GM21529 (cell line): ENCODE measurements at regions not wholly inside any gene's neighbourhood (a gene's known extent, or its start where the extent isn't known, plus 50 kb on each side); places are given as distances from the start of the nearest gene placed in this dataset.

Experiments
- ATAC-seq: cut with Tn5 transposase; IDR thresholded peaks from one replicate; pipeline ENCODE4 v1.9.1; 2021; ENCODE audit not compliant: unreplicated experiment

DNA sequence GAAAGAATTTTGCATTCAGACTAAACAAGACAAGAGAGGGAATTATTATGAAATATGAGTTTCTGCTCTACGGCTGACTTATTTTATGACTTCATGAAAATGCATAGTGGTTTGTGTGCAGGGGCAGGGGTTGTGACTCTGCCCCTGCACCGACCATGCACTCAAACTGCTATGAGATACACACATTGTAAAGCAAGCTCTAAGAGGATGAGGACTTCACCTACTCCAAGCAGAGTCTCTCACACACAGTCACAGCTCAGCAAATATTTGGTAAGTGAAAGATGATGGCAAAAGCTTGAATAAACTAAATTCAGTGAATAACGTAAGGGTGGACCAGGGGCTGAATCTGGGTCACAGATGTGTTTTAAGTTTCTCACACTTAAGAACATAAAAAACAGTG, 542.9 kb downstream of the PRELID2 start:
- ATAC-seq: no peak

DNA sequence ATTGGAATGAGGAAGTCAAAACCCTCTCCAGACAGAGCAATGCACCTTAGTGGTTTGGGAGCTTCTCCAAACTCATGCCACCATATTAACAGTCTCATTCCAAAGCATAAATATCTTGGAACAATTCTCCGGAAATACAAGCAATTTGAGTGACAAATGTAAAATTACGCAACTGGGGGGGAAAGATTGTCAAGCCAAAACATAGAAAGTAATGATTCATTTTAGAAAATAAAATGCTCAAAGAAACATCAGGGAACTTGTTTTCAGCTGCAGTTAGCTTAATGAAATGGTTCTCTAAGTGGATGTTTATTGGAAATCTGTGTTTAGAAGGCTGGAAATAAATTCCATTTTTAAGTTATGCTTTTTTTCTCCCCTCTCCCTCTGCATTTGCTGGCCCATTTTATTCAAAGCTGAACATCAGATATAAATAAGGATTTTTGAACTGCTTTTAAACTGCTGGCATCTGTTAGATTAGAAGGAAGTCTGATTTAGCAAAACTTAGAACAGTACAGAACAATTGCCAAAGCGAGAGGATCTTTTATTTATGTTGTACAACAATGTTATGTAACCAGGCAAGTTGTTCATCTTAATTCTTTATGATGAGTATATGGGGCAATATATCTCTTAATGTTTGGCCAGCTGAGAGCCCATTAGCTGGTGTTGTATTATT, 551.9 kb downstream of the PRELID2 start:
- no peak for ATAC-seq

DNA sequence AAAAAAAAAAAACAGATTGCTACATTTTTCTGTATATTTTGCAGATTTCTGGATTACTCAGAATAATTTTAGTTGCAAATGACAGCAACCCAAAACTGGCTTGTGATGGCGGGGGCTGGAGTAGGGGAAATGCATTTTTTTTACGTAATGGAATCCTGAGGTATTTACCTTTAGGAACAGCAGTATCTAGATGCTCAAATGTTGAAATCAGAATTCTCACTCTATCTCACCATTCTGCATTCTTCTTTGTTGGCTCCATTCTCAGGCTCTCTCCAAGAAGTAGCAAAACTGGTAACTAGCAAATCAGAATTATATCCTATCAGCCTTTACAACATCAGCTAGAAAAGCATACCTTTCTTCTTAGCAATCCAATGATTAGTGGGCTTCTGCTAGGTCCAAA, 554.3 kb downstream of the PRELID2 start:
- ATAC-seq: no peak

DNA sequence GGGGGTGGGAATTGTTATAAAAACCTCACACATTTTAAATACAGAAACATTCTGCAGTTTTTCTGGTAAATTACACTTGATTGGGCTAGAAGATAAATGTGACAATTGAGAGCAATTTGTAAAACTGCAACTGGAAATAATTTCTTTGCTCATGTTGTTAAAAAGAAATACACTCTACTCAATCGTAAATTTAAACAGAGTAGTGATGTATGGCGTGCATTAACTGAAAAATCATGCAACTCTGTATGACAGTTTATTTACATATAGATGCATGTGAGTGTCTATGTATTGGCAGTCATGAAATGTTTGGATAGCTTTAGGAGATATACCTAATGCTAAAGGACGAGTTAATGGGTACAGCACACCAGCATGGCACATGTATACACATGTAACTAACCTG, 554.9 kb downstream of the PRELID2 start:
- no peak for ATAC-seq

DNA sequence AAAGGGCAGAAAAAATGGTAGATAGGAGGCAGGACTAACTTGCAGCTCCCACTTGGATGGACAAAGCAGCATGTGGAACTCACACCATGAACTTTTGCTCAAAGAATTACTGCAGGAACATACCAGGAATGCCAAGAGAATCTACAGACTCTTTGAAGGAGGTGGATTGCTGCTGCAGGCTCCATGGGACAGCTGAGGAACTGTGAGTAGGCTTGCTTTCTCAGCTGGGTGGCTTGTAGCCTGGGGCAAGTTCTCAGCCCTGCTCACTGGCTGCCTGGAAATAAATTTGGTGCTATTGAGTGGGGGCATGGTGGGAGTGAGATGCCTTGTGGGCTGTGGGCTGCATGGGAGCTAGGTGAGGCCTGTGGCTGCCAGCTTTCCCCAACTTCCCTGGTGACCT, 574.5 kb downstream of the PRELID2 start:
- ATAC-seq: no peak

DNA sequence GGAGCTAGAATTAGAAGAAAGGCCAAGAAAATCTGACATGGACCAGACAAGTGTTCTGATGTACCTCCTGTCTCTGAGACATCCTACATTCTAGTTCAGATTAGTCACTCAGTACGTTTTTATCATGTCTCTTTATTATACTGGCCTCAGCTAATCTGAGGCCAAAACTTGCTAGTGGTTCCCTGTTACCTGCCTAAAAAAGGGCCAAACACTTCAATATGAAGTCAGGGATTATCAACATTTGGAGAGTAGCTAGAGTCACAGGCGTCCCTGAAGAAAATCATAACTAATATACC, 587.4 kb downstream of the PRELID2 start:
- no peak for ATAC-seq

DNA sequence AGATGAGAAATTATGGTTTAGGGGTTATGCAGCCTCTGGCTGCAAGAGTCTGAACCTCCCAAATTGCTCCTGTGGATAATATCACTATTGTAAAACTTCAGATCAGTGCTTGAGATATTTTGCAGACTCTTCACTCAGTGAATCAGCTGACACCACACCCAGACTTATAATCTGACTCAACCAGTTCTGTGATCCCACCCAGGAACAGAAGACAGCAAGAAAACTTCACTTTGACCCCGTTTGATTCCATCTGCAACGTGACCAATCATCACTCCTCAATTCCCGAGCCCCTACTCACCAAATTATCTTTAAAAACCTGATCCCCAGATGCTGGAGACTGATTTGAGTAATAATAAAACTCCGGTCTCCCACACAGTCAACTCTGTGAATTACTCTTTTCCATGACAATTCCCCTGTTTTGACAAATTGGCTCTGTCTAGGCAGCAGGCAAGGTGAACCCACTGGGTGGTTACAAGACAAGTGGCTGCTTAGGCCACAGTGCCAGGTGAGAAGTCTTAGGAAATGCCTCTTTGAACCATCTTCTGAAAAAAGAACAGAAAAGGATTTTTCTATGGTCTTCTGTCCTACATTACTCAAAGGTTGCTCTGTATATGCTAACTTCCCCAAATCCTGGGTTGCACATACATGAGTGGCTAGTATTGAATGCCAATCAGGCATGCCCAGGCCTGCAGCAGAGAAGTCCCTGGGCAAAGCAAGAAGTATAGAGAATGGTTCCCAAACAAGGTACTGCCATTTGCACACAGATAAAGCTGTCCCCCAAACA, 588.0 kb downstream of the PRELID2 start:
- ATAC-seq: no peak

DNA sequence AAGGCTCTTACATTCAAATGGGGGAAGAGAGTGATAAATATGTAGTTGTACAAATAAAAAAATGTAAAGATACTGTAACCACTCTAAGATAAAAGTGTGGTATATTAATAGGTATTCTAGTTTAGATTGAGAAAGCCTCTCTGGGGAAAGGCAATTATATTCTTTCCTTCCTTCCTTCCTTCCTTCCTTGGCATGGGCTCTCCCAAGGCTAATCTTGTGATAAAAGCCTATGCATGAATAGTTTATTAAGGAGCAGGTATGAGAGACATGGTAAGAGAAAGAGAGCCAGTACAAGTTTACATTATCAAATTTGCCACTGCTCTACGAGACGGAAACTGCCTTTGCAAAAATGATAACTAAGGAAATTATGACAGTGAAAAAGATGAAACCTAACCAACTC, 588.8 kb downstream of the PRELID2 start:
- no peak for ATAC-seq

DNA sequence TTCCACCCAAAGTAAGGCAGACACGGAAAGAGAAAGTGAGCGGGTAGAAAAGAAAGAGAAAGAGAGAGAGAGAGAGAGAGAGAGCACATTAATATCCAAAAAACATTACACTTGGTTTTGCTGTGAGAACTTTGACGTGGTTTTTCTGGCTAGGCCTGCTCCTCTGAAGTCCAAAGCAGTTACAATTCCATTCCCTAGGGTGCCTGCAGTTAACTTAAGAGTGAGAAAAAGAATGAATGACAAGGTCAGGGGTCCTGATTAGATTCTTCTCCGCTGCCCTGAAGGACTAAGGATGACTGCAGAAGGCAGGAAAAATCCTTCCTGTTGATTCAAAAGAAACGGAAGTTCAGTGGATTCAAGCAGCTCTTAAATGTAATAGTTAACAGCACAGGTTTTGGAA, 589.8 kb downstream of the PRELID2 start:
- no peak for ATAC-seq

DNA sequence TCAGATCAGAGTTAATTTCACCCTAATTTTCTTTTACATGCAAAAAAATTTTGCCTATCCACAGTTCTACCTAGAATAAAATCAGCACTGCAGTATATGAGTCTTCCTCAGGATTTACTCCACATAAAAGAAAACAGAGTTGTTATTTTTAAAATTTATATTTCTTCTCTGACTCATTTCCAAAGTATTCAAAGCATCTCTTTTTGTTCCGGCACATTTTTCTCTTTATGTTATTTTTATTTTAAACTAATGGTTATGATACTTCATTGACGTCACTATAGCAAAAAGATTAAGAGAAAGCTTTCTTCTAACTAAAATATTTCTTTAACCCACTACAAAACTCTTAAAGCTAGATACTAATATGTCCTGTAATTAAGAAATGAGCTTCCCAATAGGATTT, 590.4 kb downstream of the PRELID2 start:
- ATAC-seq: no peak

DNA sequence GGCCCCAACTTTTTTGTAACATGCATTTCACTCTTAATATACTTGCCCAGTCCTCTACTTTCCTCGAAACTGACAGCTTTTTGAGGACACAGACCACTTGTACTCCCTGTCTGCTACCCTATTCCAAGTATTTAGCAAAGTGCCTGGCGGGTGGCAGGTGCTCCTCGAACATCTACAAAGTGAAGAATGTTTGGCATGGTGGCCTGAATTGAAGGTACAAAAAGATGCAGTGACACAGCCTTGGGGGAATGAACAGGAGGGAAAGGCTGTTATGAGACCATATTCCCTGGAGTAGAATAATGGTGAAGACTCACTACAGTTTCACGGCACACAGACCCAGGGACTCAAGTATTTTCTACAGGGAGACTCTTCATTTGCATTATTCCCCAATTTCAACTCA, 590.9 kb downstream of the PRELID2 start:
- ATAC-seq: no peak

DNA sequence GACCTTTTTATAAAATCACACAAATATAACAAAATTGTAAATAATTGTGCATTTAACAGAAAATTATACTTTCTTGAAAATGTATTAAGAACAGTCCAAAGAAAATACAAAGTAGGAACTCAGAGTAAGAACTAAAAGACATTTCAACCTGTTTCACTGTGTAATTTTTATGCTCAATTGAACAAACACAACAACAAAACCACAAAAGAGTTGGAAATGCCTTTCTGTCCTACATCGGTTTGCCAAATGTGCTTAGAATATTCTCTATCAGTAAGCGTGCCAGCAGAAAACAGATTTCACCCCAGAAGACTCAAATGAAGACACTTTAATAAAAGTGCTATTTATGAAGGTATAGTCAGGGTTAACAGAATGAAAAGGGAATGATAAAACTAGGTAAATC, 592.1 kb downstream of the PRELID2 start:
- no peak for ATAC-seq

DNA sequence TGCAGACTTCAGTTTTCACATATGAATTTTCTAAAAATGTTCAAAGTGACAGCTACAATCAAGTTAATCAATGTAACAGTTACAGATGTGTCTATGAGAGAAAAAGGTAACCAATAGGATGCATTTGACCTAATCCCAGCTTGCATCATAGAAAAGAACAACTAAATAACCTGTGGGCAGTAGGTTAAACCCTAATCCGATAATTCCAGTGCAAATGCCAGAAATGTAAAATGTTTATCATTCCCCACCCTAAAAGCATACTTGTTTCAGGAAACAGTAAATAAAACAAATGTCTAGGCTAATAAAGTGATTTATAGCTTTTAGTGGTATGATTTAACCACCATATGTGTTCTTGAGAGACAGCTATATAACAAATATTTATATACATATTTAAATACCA, 592.6 kb downstream of the PRELID2 start:
- ATAC-seq: no peak

DNA sequence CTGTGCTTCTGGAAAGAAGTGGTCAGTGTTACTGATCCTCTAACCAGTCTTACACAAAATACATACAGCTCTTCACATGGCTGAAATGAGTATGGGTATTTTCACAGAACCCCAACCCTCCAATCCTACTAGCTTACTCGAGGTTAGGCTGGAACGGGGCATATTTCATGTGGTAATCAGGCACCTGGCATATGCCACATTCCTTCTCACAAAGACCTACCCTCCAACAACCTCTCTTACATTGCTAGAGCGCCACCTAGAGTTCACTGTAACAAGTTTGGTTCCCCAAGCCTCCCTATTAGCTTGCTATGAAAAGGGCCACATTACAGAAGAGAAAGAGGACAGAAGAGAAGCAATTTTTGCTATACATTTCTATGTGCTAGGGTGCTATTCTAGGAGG, 597.3 kb downstream of the PRELID2 start:
- peak; percentile 73 for ATAC-seq

DNA sequence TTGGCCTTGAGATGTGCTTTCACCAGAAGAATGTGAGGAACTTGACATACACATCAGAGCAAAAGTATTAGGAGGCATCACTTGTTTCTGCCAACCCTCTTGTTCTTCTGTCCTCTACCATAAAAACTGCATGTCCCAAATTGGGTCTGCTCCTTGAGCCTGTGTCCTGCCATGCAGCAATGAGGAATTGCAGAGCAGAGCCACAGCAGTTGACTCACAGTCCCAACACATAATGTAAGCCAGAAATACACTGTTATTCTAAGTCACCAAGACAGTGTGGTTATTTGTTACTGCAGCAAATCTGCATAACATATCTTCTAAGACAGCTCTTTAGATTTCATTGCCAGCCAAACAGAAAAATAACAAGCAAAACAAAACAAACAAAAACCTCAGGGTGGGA, 598.2 kb downstream of the PRELID2 start:
- no peak for ATAC-seq

DNA sequence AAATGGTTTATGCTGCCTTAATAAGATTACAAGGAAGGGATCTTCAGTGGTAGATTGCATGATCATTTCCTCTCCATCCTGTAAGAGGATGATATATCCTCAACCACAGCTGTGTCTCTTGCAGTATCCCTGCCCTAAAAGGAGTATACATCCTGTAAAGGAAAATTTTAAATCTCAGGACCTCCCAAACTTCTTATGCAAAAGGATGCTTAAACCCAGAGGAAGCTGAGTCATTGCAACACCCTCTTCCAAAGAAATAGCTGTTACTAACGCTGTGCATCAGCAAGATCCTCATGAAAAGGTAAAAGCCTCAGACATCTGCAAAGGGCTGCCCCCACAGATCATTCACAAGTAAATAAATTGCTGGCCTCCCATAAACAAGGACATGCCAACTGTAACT, 599.0 kb downstream of the PRELID2 start:
- ATAC-seq: no peak

DNA sequence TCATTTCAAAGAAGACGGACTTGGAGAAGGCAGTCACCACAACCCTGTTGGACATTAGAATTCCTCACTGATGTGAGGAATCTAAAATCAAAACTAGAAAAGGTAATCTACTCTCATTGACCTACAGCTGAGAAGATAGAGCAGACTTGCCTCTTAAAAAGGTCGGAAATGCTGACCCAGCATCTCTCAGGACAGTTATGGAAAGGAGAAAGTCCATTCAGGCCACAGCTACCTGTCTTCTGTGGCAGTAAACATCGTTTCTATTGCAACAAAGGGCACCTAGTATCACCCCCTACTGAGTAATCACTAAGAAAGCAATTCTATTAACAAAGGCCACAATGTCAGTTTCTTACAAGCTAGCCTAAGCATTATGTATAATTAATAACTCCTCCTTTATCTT, 601.7 kb downstream of the PRELID2 start:
- no peak for ATAC-seq

DNA sequence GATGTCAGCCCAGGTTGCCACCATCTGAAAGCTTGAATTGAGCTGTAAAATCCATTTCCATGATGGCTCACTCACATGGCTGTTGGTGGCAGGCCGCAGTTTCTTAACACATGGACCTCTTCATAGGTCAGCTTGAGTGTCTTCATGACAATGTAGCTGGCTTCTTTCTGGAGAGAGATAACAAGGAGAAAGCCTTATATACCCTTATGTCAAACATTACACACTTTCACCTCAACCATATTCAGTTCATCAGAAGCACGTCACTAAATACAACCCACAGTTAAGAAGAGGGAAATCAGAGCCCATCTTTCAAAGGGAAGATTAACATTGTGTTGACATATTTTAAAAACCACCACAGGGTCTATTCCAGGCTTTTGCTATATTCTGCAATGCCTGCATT, 604.4 kb downstream of the PRELID2 start:
- no peak for ATAC-seq

DNA sequence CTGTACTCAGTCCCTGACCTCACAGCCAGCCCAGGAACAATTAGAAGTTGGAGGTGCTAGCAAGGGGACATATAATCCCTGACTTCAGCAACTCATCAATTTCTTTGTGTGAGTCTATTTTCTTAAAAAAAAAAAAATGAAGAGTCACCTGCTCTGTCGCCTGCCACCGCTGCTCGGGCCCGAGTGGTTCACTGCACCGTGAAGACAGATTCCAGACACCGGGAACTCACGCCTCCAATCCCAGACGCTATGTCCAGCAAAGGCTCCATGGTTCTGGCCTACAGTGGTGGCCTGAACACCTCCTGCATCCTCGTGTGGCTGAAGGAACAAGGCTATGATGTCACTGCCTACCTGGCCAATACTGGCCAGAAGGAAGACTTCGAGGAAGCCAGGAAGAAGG, 606.6 kb downstream of the PRELID2 start:
- no peak for ATAC-seq

DNA sequence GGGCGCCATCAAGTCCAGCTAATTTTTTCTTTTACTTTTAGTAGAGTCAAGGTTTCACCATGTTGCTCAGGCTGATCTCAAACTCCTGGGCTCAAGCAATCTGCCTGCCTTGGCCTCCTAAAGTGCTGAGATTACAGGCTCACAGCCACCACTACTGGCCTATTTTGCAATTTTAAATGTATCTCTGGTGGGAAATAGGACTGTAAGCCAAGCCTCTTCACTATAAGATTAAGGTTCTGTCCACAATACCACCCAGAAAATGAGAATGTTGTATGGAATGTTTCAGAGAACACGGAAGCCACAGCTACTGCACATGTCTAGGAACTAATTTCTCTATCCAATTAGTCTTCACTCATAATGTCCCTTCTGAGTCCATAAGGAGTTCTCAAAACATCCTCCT, 607.3 kb downstream of the PRELID2 start:
- ATAC-seq: no peak

DNA sequence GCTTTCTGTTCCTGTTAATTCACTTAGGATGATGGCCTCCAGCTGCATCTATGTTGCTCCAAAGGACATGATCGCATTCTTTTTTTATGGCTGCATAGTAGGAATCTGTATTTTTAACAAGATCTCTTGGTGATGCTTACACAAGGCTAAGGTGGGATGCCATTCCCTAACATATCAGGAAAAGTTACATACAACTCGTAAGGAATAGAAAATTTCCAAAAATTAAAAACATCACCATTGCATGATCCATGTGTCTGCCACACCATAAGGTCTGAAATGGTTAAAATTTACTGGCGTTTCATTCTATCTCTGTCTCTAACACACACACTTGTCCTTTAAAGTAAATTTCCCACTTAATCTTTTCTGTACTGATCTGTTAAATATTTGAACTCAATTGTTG, 608.4 kb downstream of the PRELID2 start:
- no peak for ATAC-seq

DNA sequence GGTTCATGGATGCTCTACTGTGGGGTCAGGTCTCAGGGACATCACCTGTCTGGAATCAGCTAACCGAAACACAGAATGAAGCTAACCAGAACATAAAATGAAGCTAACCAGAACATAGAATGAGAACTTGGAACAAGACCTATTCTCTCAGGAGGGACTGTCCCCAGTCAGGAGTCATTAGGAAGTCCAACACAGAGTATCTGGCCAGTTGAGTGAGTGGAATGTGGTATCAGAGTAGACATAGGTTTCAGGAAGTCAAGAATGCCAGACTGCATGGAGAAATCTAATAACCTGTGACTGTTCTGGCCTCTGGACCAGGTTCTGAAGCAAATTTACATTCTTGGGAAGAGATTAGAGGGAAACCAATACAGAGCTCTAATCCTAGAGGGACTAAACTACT, 609.6 kb downstream of the PRELID2 start:
- ATAC-seq: no peak

DNA sequence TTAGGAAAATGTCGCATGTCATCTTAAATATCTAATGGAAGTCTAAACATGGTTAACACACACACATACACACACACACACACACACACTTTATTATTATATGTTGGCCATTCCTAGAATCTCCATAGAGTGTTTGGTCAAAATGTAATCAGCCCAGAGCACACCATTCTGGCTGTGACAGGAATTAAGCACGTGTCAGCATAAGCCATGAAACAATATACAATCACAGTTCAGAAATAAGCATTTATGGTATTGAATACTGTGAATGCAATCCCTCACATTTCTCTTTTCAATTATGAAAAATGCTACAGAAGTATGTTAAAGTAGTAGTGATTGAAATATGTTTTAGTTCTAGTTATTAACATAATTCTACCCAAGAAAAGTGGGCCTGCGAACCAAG, 611.6 kb downstream of the PRELID2 start:
- ATAC-seq: no peak
